ENCODE measurements at regions not wholly inside any gene's neighbourhood (a gene's known extent, or its start where the extent isn't known, plus 50 kb on each side); places are given as distances from the start of the nearest gene placed in this dataset.

GRCh38 chr16:73125850-73126524, 78.1 kb upstream of the ZFHX3 start:
- POLR2A ChIA-PET, result no interaction called here
- DNase-seq (ENCODE audit: low read depth, low spot score), result no peak
- H3K4me2 ChIP-seq (ENCODE audit: control insufficient read depth, insufficient read depth), result no peak overlapping the region
- no peaks in the 10 kb centered on the region; a peak in 1 of 4 replicates for H3K27me3 ChIP-seq (replicated peaks in 1 of 2; ENCODE audit: control insufficient read depth in 2 of 2, insufficient read depth in 2 of 2, low read length in 1 of 2)
- no peak overlapping the region for H3K27ac ChIP-seq (ENCODE audit: control insufficient read depth, insufficient read depth)
- RAD21 ChIA-PET (ENCODE audit: unreplicated experiment), result no interaction called here
- no peak overlapping the region for H3K4me3 ChIP-seq
- no peak for FAIRE-seq
- no peaks in the 10 kb centered on the region; the same call in 1 of the 2 replicates for H3K4me1 ChIP-seq (ENCODE audit: control insufficient read depth, insufficient read depth, low read length)
- no peak for ATAC-seq
- TF ChIP-seq PBX3 (IDR thresholded peaks at IDR 0.05; ENCODE audit: insufficient replicate concordance, low read depth, low read length) (no peak), TCF7 (IDR thresholded peaks at IDR 0.05; ENCODE audit: borderline replicate concordance) (no peak), FOXK2 (IDR thresholded peaks at IDR 0.05) (no peak), RUNX3 (IDR thresholded peaks at IDR 0.05; ENCODE audit: low read length) (no peak), CREM (IDR thresholded peaks at IDR 0.05; ENCODE audit: low read depth) (no peak), HDGF (IDR thresholded peaks at IDR 0.05) (no peak), ZNF24 (IDR thresholded peaks at IDR 0.05) (no peak), WRNIP1 (IDR thresholded peaks at IDR 0.05; ENCODE audit: borderline replicate concordance, low read depth, low read length) (no peak), SMAD1 (IDR thresholded peaks at IDR 0.05; ENCODE audit: low read depth, partially characterized antibody) (no peak), RELB (IDR thresholded peaks at IDR 0.05; ENCODE audit: low read depth) (no peak), NR2C1 (IDR thresholded peaks at IDR 0.05) (no peak), RFX5 (IDR thresholded peaks at IDR 0.05; ENCODE audit: low read depth, low read length) (no peak), EED (IDR thresholded peaks at IDR 0.05; ENCODE audit: low read depth) (no peak), BMI1 (IDR thresholded peaks at IDR 0.05; ENCODE audit: borderline replicate concordance) (no peak), SMAD5 (IDR thresholded peaks at IDR 0.05; ENCODE audit: low read depth) (no peak), PAX8 (IDR thresholded peaks at IDR 0.05) (no peak), POLR2AphosphoS5 (IDR thresholded peaks at IDR 0.05; ENCODE audit: low read length) (no peak)
- in situ Hi-C loops (cut with MboI), result no loop called here
- no peak overlapping the region for H3K9ac ChIP-seq (ENCODE audit: control insufficient read depth, insufficient read depth, low read length)
- SMC1A ChIA-PET (ENCODE audit: uncharacterized antibody, unreplicated experiment), result no interaction called here
- intact Hi-C loops (cut with micrococcal nuclease; ENCODE audit: unreplicated experiment), result no loop called here
- BruUV-seq (replicated peaks), result no TSS peak
- no peaks in the 10 kb centered on the region for H3K79me2 ChIP-seq (ENCODE audit: control insufficient read depth, insufficient read depth, low read length)
- no peaks in the 10 kb centered on the region for H3K9me3 ChIP-seq (replicated peaks; ENCODE audit: control insufficient read depth, insufficient read depth, low read length)
- H3K36me3 ChIP-seq (ENCODE audit: control insufficient read depth in 2 of 2, insufficient read depth in 2 of 2, low read length in 1 of 2), result no peaks in the 10 kb centered on the region
- no peaks in the 10 kb centered on the region for H4K20me1 ChIP-seq (ENCODE audit: control insufficient read depth, insufficient read depth)
- CTCF ChIA-PET, result no interaction called here
- no peak overlapping the region for H2AFZ ChIP-seq (ENCODE audit: control insufficient read depth, low read depth, low read length)
- WGBS (ENCODE audit: insufficient coverage, insufficient replicate concordance, low lambda C conversion rate, missing lambda C conversion rate), result 42% methylated on average over 7 of the region's 7 CpGs
